Medulla oblongata (tissue), 1 donor: ENCODE measurements at regions not wholly inside any gene's neighbourhood (a gene's known extent, or its start where the extent isn't known, plus 50 kb on each side); places are given as distances from the start of the nearest gene placed in this dataset.

ENCODE experiments used
- DNase-seq: peaks from one replicate; pipeline ENCODE4 v3.0.0-alpha.2; 2015; ENCODE audit errors: extremely low spot score

DNA sequence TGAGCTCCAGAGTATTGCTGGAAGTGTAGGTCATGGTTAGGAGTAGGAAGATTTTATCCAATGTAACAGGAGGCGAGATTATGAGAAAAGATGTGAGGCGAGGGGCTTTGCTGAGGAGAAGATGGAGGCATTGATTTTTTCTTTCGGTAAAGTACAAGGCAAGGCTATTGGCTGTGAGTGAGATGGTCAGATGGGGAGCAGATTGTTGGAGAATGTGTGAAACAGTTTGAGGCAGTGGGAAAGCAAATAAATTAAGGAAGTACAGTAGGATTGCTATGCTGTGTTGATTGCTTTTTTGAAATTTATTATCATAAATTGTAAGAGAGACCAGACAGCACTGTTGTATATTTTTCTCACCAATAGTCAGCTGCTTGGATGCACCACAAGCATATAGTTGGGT lies 173.3 kb downstream of the KCNE4 start:
- DNase-seq, result no peak

DNA sequence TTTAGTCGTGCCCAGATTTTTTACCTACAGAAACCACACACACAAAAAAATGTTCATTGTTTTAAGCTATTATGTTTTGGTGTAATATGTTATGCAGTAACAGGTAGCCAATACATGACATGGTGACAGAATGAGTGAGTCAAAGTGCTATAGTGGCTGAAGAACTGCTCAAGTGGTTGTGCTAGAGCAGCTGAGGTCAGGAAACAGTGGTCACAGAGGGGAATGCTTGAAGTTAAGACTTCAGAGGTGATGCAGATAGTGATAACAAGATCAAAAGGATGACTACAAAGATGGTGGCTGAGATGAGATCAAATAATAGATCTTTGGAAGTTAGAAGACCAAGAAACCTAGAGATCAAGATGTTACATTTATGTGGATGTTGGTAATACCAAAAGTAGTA lies 174.3 kb downstream of the KCNE4 start:
- no peak for DNase-seq

GRCh38 chr2:223227338-223227737 lies 175.3 kb downstream of the KCNE4 start:
- DNase-seq, result no peak

DNA sequence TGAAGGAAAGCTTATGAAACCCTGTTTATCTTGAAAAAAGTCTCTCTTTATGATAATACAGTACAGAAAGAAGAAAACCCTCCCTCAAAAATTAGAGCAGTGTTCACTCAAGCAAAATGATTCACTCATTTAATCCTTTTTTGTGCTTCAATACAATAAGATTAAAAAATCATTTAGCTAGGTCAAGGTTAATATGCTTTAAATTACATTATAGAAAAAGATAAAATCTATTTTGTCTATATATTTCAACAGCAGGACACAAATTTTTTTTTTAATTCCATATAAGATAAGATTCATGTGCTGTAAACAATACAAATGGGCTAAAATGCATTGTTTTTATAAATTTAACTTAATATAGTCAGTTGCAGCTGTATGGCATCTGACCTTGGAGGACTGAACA lies 176.9 kb downstream of the KCNE4 start:
- DNase-seq, result no peak

DNA sequence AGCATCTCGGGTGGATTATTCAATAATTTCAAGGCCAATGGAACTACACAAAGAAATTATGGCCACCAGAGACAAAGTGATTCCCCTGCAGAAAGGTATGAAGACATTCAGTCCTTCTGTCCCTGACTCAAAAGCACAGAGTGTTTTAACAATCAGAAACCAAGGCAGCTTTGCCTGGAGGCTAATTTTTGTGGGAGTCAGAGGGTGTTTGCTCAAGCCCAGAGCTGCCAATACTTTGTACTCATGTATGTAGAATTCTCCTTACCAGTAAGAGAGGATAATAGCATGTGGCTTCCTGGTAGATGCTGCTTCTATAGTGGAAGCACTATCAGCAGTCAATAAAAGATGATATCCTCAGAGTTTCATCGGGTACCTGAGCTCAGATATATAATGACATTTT lies 178.4 kb downstream of the KCNE4 start:
- DNase-seq, result no peak

GRCh38 chr2:223232285-223232684 lies 180.3 kb downstream of the KCNE4 start:
- DNase-seq, result no peak

- DNase-seq, result no peak
These were observed 180.9 kb downstream of the KCNE4 start for GRCh38 chr2:223232896-223233295.

- DNase-seq, result no peak
These were observed 184.0 kb downstream of the KCNE4 start for GRCh38 chr2:223235986-223236385.

GRCh38 chr2:223238301-223238700 lies 186.3 kb downstream of the KCNE4 start:
- DNase-seq, result no peak

DNA sequence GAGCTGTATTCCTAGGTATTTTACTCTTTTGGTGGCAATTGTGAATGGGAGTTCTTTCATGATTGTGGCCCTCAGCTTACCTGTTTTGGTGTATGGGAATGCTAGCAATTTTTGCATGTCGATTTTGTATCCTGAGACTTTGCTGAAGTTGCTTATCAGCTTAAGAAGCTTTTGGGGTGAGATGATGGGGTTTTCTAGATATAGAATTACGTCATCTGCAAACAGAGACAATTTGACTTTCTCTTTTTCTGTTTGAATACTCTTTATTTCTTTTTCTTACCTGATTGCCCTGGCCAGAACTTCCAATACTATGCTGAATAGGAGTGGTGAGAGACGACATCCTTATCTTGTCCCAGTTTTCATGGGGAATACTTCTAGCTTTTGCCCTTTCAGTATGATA lies 191.2 kb downstream of the KCNE4 start:
- no peak for DNase-seq

GRCh38 chr2:223247136-223247535 lies 195.1 kb downstream of the KCNE4 start:
- no peak for DNase-seq

DNA sequence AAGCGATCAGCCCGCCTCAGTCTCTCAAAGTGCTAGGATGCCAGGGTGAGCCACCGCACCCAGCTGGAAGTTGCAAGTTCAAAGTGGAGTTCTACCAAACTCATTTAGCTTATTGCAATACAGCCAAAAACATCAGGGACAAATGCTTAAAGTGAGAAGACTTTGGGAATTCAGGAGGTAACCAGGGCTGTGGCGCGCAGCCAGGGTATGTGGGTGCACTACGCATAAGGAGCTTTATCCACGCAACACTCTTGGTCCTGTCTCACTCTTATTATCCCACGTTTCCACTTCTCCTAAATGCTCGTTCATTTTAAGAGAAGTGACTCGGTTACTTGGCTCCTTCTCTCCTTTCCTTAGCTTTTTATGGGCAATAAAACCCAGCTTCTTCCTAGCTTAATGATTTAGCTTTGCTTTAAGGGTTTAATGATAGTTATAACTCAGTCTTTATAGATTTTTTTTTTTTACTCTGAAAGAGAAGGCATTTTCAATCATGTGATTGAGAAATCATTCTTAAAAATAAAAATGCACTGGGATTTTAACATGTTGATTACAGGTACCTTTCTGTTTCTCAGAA lies 199.8 kb downstream of the KCNE4 start:
- no peak for DNase-seq

GRCh38 chr2:223260681-223261080 lies 208.7 kb downstream of the KCNE4 start:
- no peak for DNase-seq

GRCh38 chr2:223262946-223263345 lies 211.0 kb downstream of the KCNE4 start:
- DNase-seq, result no peak

GRCh38 chr2:223264541-223265193 lies 212.7 kb downstream of the KCNE4 start:
- DNase-seq, result no peak

- DNase-seq, result no peak
These were observed 215.4 kb downstream of the KCNE4 start for GRCh38 chr2:223267160-223267951.

- no peak for DNase-seq
These were observed 217.4 kb downstream of the KCNE4 start for GRCh38 chr2:223269386-223269785.

- no peak for DNase-seq
These were observed 218.6 kb downstream of the KCNE4 start for GRCh38 chr2:223270548-223270947.

GRCh38 chr2:223273995-223274394 lies 222.0 kb downstream of the KCNE4 start:
- no peak for DNase-seq

GRCh38 chr2:223282221-223282620 lies 230.2 kb downstream of the KCNE4 start:
- DNase-seq, result no peak

DNA sequence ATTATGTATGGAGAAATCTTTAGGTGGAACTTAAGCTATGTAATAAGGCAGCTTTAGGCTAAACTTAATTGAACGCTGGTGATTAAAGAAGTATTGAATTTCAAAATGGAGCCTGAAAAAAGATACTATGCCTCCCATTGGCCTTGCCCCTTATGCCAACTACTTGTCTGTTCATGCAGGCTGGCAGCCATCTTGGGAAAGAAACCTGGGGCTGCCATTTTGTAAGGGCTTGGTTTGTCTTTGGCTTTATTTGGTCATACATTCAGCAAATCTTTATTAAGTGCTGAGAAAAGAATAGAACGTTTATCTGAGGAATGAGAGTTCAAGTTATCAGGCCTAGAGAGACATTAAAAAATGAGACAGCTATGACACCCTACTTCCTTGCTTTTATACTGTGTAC lies 231.3 kb downstream of the KCNE4 start:
- no peak for DNase-seq

DNA sequence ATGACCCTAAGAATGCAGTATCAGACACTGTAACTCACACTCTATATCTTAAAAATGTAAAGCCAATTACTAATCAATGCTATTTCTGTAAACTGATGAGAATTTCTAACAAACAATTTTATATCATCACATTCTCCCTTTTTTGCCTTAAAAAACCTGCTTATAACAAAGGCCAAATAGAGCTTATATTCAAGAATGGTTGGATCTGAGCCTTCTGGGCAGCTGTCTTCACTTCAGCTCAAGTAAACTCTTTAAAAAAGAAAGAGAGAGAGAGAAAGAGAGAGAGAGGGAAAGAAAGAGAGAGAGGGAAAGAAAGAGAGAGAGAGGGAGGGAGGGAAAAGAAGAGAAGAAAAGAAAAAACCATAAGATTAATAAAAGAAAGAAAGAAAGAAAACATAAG lies 231.8 kb downstream of the KCNE4 start:
- no peak for DNase-seq
